ENCODE measurements at regions not wholly inside any gene's neighbourhood (a gene's known extent, or its start where the extent isn't known, plus 50 kb on each side); places are given as distances from the start of the nearest gene placed in this dataset.

GRCh38 chr14:71536015-71536740 is 396.1 kb upstream of the RGS6 start:
- no peak for TF ChIP-seq CTCF (IDR thresholded peaks at IDR 0.05; ENCODE audit: control insufficient read depth, insufficient read depth, low read depth, low read length, missing control alignments)
- no peak overlapping the region for H3K4me3 ChIP-seq (ENCODE audit: control insufficient read depth, low read depth, low read length)

GRCh38 chr14:71536927-71537772 is 395.1 kb upstream of the RGS6 start:
- no peak overlapping the region for H3K4me3 ChIP-seq (ENCODE audit: control insufficient read depth, low read depth, low read length)
- no peak for DNase-seq (ENCODE audit: low read depth)
- TF ChIP-seq CTCF (IDR thresholded peaks at IDR 0.05; ENCODE audit: control insufficient read depth, insufficient read depth, low read depth, low read length, missing control alignments), result no peak

More at GRCh38 chr14:71536015-71536740, 396.1 kb upstream of the RGS6 start:
- DNase-seq (ENCODE audit: low read depth), result no peak

- no peak for TF ChIP-seq CTCF (IDR thresholded peaks at IDR 0.05; ENCODE audit: control insufficient read depth, insufficient read depth, low read depth, low read length, missing control alignments)
Measured at GRCh38 chr14:71538288-71538687, 393.9 kb upstream of the RGS6 start.

GRCh38 chr14:71538938-71539649 is 393.1 kb upstream of the RGS6 start:
- no peak for TF ChIP-seq CTCF (IDR thresholded peaks at IDR 0.05; ENCODE audit: control insufficient read depth, insufficient read depth, low read depth, low read length, missing control alignments)
- peak; percentile 34 for DNase-seq (ENCODE audit: low read depth)
- H3K4me3 ChIP-seq (ENCODE audit: control insufficient read depth, low read depth, low read length), result no peak overlapping the region

More at GRCh38 chr14:71538288-71538687, 393.9 kb upstream of the RGS6 start:
- no peak overlapping the region for H3K4me3 ChIP-seq (ENCODE audit: control insufficient read depth, low read depth, low read length)
- DNase-seq (ENCODE audit: low read depth), result no peak

- DNase-seq (ENCODE audit: low read depth), result no peak
- no peak overlapping the region for H3K4me3 ChIP-seq (ENCODE audit: control insufficient read depth, low read depth, low read length)
- TF ChIP-seq CTCF (IDR thresholded peaks at IDR 0.05; ENCODE audit: control insufficient read depth, insufficient read depth, low read depth, low read length, missing control alignments), result no peak
Measured at GRCh38 chr14:71539650-71540285, 392.5 kb upstream of the RGS6 start.

GRCh38 chr14:71541271-71541670 is 391.0 kb upstream of the RGS6 start:
- DNase-seq (ENCODE audit: low read depth), result no peak
- TF ChIP-seq CTCF (IDR thresholded peaks at IDR 0.05; ENCODE audit: control insufficient read depth, insufficient read depth, low read depth, low read length, missing control alignments), result no peak
- H3K4me3 ChIP-seq (ENCODE audit: control insufficient read depth, low read depth, low read length), result no peak overlapping the region

Measured in AG09309 (cell line).